ENCODE measurements at regions not wholly inside any gene's neighbourhood (a gene's known extent, or its start where the extent isn't known, plus 50 kb on each side); places are given as distances from the start of the nearest gene placed in this dataset.
"Not testable (repeated sequence)": the region's sequence is repeated elsewhere in the genome, so short reads cannot be mapped to it uniquely, and the experiment has no call there.

- H3K4me3 Mint-ChIP-seq, H3K27me3 Mint-ChIP-seq, H3K27ac Mint-ChIP-seq, H3K36me3 Mint-ChIP-seq, H3K4me1 Mint-ChIP-seq, H3K9me3 Mint-ChIP-seq: not testable (repeated sequence)
Observed at GRCh38 chr10:106257432-106257831, 907.1 kb downstream of the SORCS1 start.

GRCh38 chr10:106255111-106255678 is 909.3 kb downstream of the SORCS1 start:
- no peak overlapping the region for H3K4me3 Mint-ChIP-seq
- no peaks in the 10 kb centered on the region for H3K4me1 Mint-ChIP-seq
- H3K36me3 Mint-ChIP-seq = no peaks in the 10 kb centered on the region
- H3K9me3 Mint-ChIP-seq = peaks cover 0 to 3% (median 1%) of the 10 kb centered on the region in 3 donors
- no peaks in the 10 kb centered on the region for H3K27me3 Mint-ChIP-seq
- no peak overlapping the region for H3K27ac Mint-ChIP-seq

GRCh38 chr10:106254071-106254470 is 910.4 kb downstream of the SORCS1 start:
- H3K27me3 Mint-ChIP-seq = no peaks in the 10 kb centered on the region
- H3K36me3 Mint-ChIP-seq = no peaks in the 10 kb centered on the region
- peaks cover 0 to 4% (median 3%) of the 10 kb centered on the region in 3 donors for H3K9me3 Mint-ChIP-seq
- H3K27ac Mint-ChIP-seq = no peak overlapping the region
- H3K4me1 Mint-ChIP-seq = no peaks in the 10 kb centered on the region
- H3K4me3 Mint-ChIP-seq = no peak overlapping the region

- Mint-ChIP-seq H3K4me1 (no peaks in the 10 kb centered on the region), H3K36me3 (no peaks in the 10 kb centered on the region), H3K27me3 (no peaks in the 10 kb centered on the region), H3K9me3 (peaks cover 0 to 9% (median 4%) of the 10 kb centered on the region in 3 donors), H3K27ac (no peak overlapping the region), H3K4me3 (no peak overlapping the region)
Observed at GRCh38 chr10:106252541-106252940, 912.0 kb downstream of the SORCS1 start.

GRCh38 chr10:106251573-106251972 is 912.9 kb downstream of the SORCS1 start:
- Mint-ChIP-seq H3K27me3 (no peaks in the 10 kb centered on the region), H3K36me3 (no peaks in the 10 kb centered on the region), H3K4me3 (no peak overlapping the region), H3K4me1 (no peaks in the 10 kb centered on the region), H3K27ac (no peak overlapping the region), H3K9me3 (peaks cover 0 to 9% (median 4%) of the 10 kb centered on the region in 3 donors)

- Mint-ChIP-seq H3K27me3 (no peaks in the 10 kb centered on the region), H3K36me3 (no peaks in the 10 kb centered on the region), H3K4me1 (no peaks in the 10 kb centered on the region), H3K9me3 (peaks cover 0 to 6% (median 1%) of the 10 kb centered on the region in 3 donors), H3K4me3 (no peak overlapping the region), H3K27ac (no peak overlapping the region)
Observed at GRCh38 chr10:106242301-106242700, 922.2 kb downstream of the SORCS1 start.

GRCh38 chr10:106226828-106227227 is 937.7 kb downstream of the SORCS1 start:
- H3K36me3 Mint-ChIP-seq = no peaks in the 10 kb centered on the region
- H3K4me3 Mint-ChIP-seq = no peak overlapping the region
- peaks cover 0 to 8% (median 2%) of the 10 kb centered on the region in 3 donors for H3K9me3 Mint-ChIP-seq
- H3K4me1 Mint-ChIP-seq = no peaks in the 10 kb centered on the region
- H3K27me3 Mint-ChIP-seq = no peaks in the 10 kb centered on the region
- no peak overlapping the region for H3K27ac Mint-ChIP-seq

- Mint-ChIP-seq H3K4me3 (no peak overlapping the region), H3K9me3 (peaks cover 0 to 8% (median 0%) of the 10 kb centered on the region in 3 donors), H3K4me1 (no peaks in the 10 kb centered on the region), H3K27me3 (no peaks in the 10 kb centered on the region), H3K36me3 (no peaks in the 10 kb centered on the region), H3K27ac (no peak overlapping the region)
Observed at GRCh38 chr10:106226142-106226541, 938.4 kb downstream of the SORCS1 start.

GRCh38 chr10:106224676-106225075 is 939.8 kb downstream of the SORCS1 start:
- no peak overlapping the region for H3K4me3 Mint-ChIP-seq
- H3K27me3 Mint-ChIP-seq = no peaks in the 10 kb centered on the region
- H3K4me1 Mint-ChIP-seq = no peaks in the 10 kb centered on the region
- peak overlapping the region in 1 of 3 donors; percentile 13 for H3K27ac Mint-ChIP-seq
- H3K9me3 Mint-ChIP-seq = peaks cover 0 to 4% (median 2%) of the 10 kb centered on the region in 3 donors
- no peaks in the 10 kb centered on the region for H3K36me3 Mint-ChIP-seq

- Mint-ChIP-seq H3K4me3 (no peak overlapping the region), H3K27me3 (no peaks in the 10 kb centered on the region), H3K4me1 (no peaks in the 10 kb centered on the region), H3K27ac (no peak overlapping the region), H3K9me3 (peaks cover 0 to 2% (median 2%) of the 10 kb centered on the region in 3 donors), H3K36me3 (no peaks in the 10 kb centered on the region)
Observed at GRCh38 chr10:106217627-106218026, 946.9 kb downstream of the SORCS1 start.

- Mint-ChIP-seq H3K9me3 (peaks cover 0 to 2% (median 2%) of the 10 kb centered on the region in 3 donors), H3K36me3 (no peaks in the 10 kb centered on the region), H3K27ac (no peak overlapping the region), H3K27me3 (no peaks in the 10 kb centered on the region), H3K4me1 (no peaks in the 10 kb centered on the region), H3K4me3 (no peak overlapping the region)
Observed at GRCh38 chr10:106216085-106216484, 948.4 kb downstream of the SORCS1 start.

- Mint-ChIP-seq H3K36me3 (no peaks in the 10 kb centered on the region), H3K27ac (no peak overlapping the region), H3K4me1 (no peaks in the 10 kb centered on the region), H3K9me3 (peaks cover 0 to 5% (median 2%) of the 10 kb centered on the region in 3 donors), H3K27me3 (no peaks in the 10 kb centered on the region), H3K4me3 (no peak overlapping the region)
Observed at GRCh38 chr10:106214243-106214642, 950.3 kb downstream of the SORCS1 start.

- peaks cover 0 to 6% (median 2%) of the 10 kb centered on the region in 3 donors for H3K9me3 Mint-ChIP-seq
- H3K27me3 Mint-ChIP-seq = no peaks in the 10 kb centered on the region
- no peaks in the 10 kb centered on the region for H3K36me3 Mint-ChIP-seq
- no peak overlapping the region for H3K4me3 Mint-ChIP-seq
- no peak overlapping the region for H3K27ac Mint-ChIP-seq
- no peaks in the 10 kb centered on the region for H3K4me1 Mint-ChIP-seq
Observed at GRCh38 chr10:106213493-106213892, 951.0 kb downstream of the SORCS1 start.

- H3K27me3 Mint-ChIP-seq = no peaks in the 10 kb centered on the region
- H3K4me1 Mint-ChIP-seq = no peaks in the 10 kb centered on the region
- no peak overlapping the region for H3K27ac Mint-ChIP-seq
- no peak overlapping the region for H3K4me3 Mint-ChIP-seq
- H3K9me3 Mint-ChIP-seq = peaks cover 0 to 4% (median 4%) of the 10 kb centered on the region in 3 donors
- H3K36me3 Mint-ChIP-seq = no peaks in the 10 kb centered on the region
Observed at GRCh38 chr10:106198275-106198674, 966.2 kb downstream of the SORCS1 start.

GRCh38 chr10:106189292-106189691 is 975.2 kb downstream of the SORCS1 start:
- peaks cover 0 to 2% (median 0%) of the 10 kb centered on the region in 3 donors for H3K4me1 Mint-ChIP-seq
- no peaks in the 10 kb centered on the region for H3K27me3 Mint-ChIP-seq
- H3K36me3 Mint-ChIP-seq = no peaks in the 10 kb centered on the region
- H3K4me3 Mint-ChIP-seq = no peak overlapping the region
- H3K27ac Mint-ChIP-seq = no peak overlapping the region
- H3K9me3 Mint-ChIP-seq = no peaks in the 10 kb centered on the region

- no peak overlapping the region for H3K27ac Mint-ChIP-seq
- H3K9me3 Mint-ChIP-seq = peaks cover 0 to 4% (median 0%) of the 10 kb centered on the region in 3 donors
Observed at GRCh38 chr10:106185951-106186350, 978.6 kb downstream of the SORCS1 start.

More at GRCh38 chr10:106185951-106186350, 978.6 kb downstream of the SORCS1 start:
- no peaks in the 10 kb centered on the region for H3K27me3 Mint-ChIP-seq
- H3K36me3 Mint-ChIP-seq = no peaks in the 10 kb centered on the region
- peaks cover 0 to 2% (median 0%) of the 10 kb centered on the region in 3 donors for H3K4me1 Mint-ChIP-seq
- no peak overlapping the region for H3K4me3 Mint-ChIP-seq
